ENCODE measurements at regions not wholly inside any gene's neighbourhood (a gene's known extent, or its start where the extent isn't known, plus 50 kb on each side); places are given as distances from the start of the nearest gene placed in this dataset.

- Mint-ChIP-seq H3K9me3 (no peaks in the 10 kb centered on the region), H3K4me3 (no peak overlapping the region), H3K36me3 (ENCODE audit: low read depth) (no peaks in the 10 kb centered on the region), H3K4me1 (ENCODE audit: low read depth) (no peaks in the 10 kb centered on the region), H3K27ac (no peak overlapping the region), H3K27me3 (ENCODE audit: insufficient read depth) (peaks cover 4% of the 10 kb centered on the region)
- no peak for DNase-seq
- no peak for TF ChIP-seq CTCF (IDR thresholded peaks at IDR 0.05)
Observed at GRCh38 chr4:18675586-18676525, 654.3 kb upstream of the LCORL start.

- TF ChIP-seq CTCF (IDR thresholded peaks at IDR 0.05), result no peak
- H3K4me1 Mint-ChIP-seq (ENCODE audit: low read depth), result no peaks in the 10 kb centered on the region
- H3K36me3 Mint-ChIP-seq (ENCODE audit: low read depth), result no peaks in the 10 kb centered on the region
- H3K4me3 Mint-ChIP-seq, result no peak overlapping the region
- DNase-seq, result no peak
- H3K9me3 Mint-ChIP-seq, result no peaks in the 10 kb centered on the region
- peaks cover 10% of the 10 kb centered on the region for H3K27me3 Mint-ChIP-seq (ENCODE audit: insufficient read depth)
- no peak overlapping the region for H3K27ac Mint-ChIP-seq
Observed at GRCh38 chr4:18670034-18670433, 648.5 kb upstream of the LCORL start.

- Mint-ChIP-seq H3K27ac (no peak overlapping the region), H3K4me1 (ENCODE audit: low read depth) (no peaks in the 10 kb centered on the region), H3K9me3 (no peaks in the 10 kb centered on the region), H3K27me3 (ENCODE audit: insufficient read depth) (peaks cover 10% of the 10 kb centered on the region), H3K36me3 (ENCODE audit: low read depth) (no peaks in the 10 kb centered on the region), H3K4me3 (no peak overlapping the region)
- no peak for DNase-seq
- no peak for TF ChIP-seq CTCF (IDR thresholded peaks at IDR 0.05)
Observed at GRCh38 chr4:18669390-18669789, 647.8 kb upstream of the LCORL start.

- TF ChIP-seq CTCF (IDR thresholded peaks at IDR 0.05), result no peak
- no peaks in the 10 kb centered on the region for H3K36me3 Mint-ChIP-seq (ENCODE audit: low read depth)
Observed at GRCh38 chr4:18666322-18666721, 644.8 kb upstream of the LCORL start.

GRCh38 chr4:18664171-18664570 lies 642.6 kb upstream of the LCORL start:
- Mint-ChIP-seq H3K36me3 (ENCODE audit: low read depth) (no peaks in the 10 kb centered on the region), H3K27ac (no peak overlapping the region), H3K4me3 (no peak overlapping the region), H3K9me3 (no peaks in the 10 kb centered on the region), H3K4me1 (ENCODE audit: low read depth) (no peaks in the 10 kb centered on the region), H3K27me3 (ENCODE audit: insufficient read depth) (peaks cover 6% of the 10 kb centered on the region)
- no peak for TF ChIP-seq CTCF (IDR thresholded peaks at IDR 0.05)
- no peak for DNase-seq

More at GRCh38 chr4:18666322-18666721, 644.8 kb upstream of the LCORL start:
- no peak for DNase-seq
- H3K27ac Mint-ChIP-seq, result no peak overlapping the region
- no peak overlapping the region for H3K4me3 Mint-ChIP-seq
- H3K4me1 Mint-ChIP-seq (ENCODE audit: low read depth), result no peaks in the 10 kb centered on the region
- peaks cover 6% of the 10 kb centered on the region for H3K27me3 Mint-ChIP-seq (ENCODE audit: insufficient read depth)
- no peaks in the 10 kb centered on the region for H3K9me3 Mint-ChIP-seq
